ENCODE measurements at regions not wholly inside any gene's neighbourhood (a gene's known extent, or its start where the extent isn't known, plus 50 kb on each side); places are given as distances from the start of the nearest gene placed in this dataset.

- Mint-ChIP-seq H3K27me3 (ENCODE audit: unreplicated experiment) (no peaks in the 10 kb centered on the region), H3K9me3 (ENCODE audit: low read depth, unreplicated experiment) (peaks cover 4% of the 10 kb centered on the region), H3K36me3 (ENCODE audit: insufficient read depth, unreplicated experiment) (no peaks in the 10 kb centered on the region), H3K4me3 (ENCODE audit: low read depth, unreplicated experiment) (no peak overlapping the region), H3K4me1 (ENCODE audit: low read depth, unreplicated experiment) (no peaks in the 10 kb centered on the region), H3K27ac (ENCODE audit: unreplicated experiment) (no peak overlapping the region)
- no peak for DNase-seq
- intact Hi-C loops (cut with micrococcal nuclease; ENCODE audit: unreplicated experiment) = no loop called here
- TF ChIP-seq CTCF (IDR thresholded peaks at IDR 0.05; ENCODE audit: unreplicated experiment) = no peak
- CTCF ChIA-PET = no interaction called here
- BruUV-seq (replicated peaks) = no TSS peak
These were observed 1471.7 kb downstream of the UQCRFS1 start for GRCh38 chr19:27741236-27741635.

- Mint-ChIP-seq H3K9me3 (ENCODE audit: low read depth, unreplicated experiment) (peaks cover 4% of the 10 kb centered on the region), H3K36me3 (ENCODE audit: insufficient read depth, unreplicated experiment) (no peaks in the 10 kb centered on the region), H3K4me1 (ENCODE audit: low read depth, unreplicated experiment) (no peaks in the 10 kb centered on the region), H3K27me3 (ENCODE audit: unreplicated experiment) (no peaks in the 10 kb centered on the region), H3K27ac (ENCODE audit: unreplicated experiment) (no peak overlapping the region), H3K4me3 (ENCODE audit: low read depth, unreplicated experiment) (no peak overlapping the region)
- no TSS peak for BruUV-seq (replicated peaks)
- TF ChIP-seq CTCF (IDR thresholded peaks at IDR 0.05; ENCODE audit: unreplicated experiment) = no peak
- DNase-seq = no peak
- CTCF ChIA-PET = no interaction called here
- intact Hi-C loops (cut with micrococcal nuclease; ENCODE audit: unreplicated experiment) = no loop called here
These were observed 1472.6 kb downstream of the UQCRFS1 start for GRCh38 chr19:27740396-27740795.

GRCh38 chr19:27738569-27739193 is 1474.3 kb downstream of the UQCRFS1 start:
- no peak for DNase-seq
- H3K27ac Mint-ChIP-seq (ENCODE audit: unreplicated experiment) = no peak overlapping the region
- intact Hi-C loops (cut with micrococcal nuclease; ENCODE audit: unreplicated experiment) = no loop called here
- no peaks in the 10 kb centered on the region for H3K27me3 Mint-ChIP-seq (ENCODE audit: unreplicated experiment)
- H3K4me1 Mint-ChIP-seq (ENCODE audit: low read depth, unreplicated experiment) = no peaks in the 10 kb centered on the region
- no TSS peak for BruUV-seq (replicated peaks)
- H3K4me3 Mint-ChIP-seq (ENCODE audit: low read depth, unreplicated experiment) = no peak overlapping the region
- TF ChIP-seq CTCF (IDR thresholded peaks at IDR 0.05; ENCODE audit: unreplicated experiment) = no peak
- H3K36me3 Mint-ChIP-seq (ENCODE audit: insufficient read depth, unreplicated experiment) = no peaks in the 10 kb centered on the region
- H3K9me3 Mint-ChIP-seq (ENCODE audit: low read depth, unreplicated experiment) = peaks cover 5% of the 10 kb centered on the region
- CTCF ChIA-PET = no interaction called here

GRCh38 chr19:27736225-27736624 is 1476.7 kb downstream of the UQCRFS1 start:
- H3K36me3 Mint-ChIP-seq (ENCODE audit: insufficient read depth, unreplicated experiment) = no peaks in the 10 kb centered on the region
- no peak overlapping the region for H3K27ac Mint-ChIP-seq (ENCODE audit: unreplicated experiment)
- BruUV-seq (replicated peaks) = no TSS peak
- no peaks in the 10 kb centered on the region for H3K27me3 Mint-ChIP-seq (ENCODE audit: unreplicated experiment)
- no peak for TF ChIP-seq CTCF (IDR thresholded peaks at IDR 0.05; ENCODE audit: unreplicated experiment)
- DNase-seq = no peak
- H3K4me1 Mint-ChIP-seq (ENCODE audit: low read depth, unreplicated experiment) = no peaks in the 10 kb centered on the region
- CTCF ChIA-PET = no interaction called here
- peaks cover 6% of the 10 kb centered on the region for H3K9me3 Mint-ChIP-seq (ENCODE audit: low read depth, unreplicated experiment)
- no peak overlapping the region for H3K4me3 Mint-ChIP-seq (ENCODE audit: low read depth, unreplicated experiment)
- intact Hi-C loops (cut with micrococcal nuclease; ENCODE audit: unreplicated experiment) = no loop called here

Measured in Calu3 (cell line).